K562 (cell line): ENCODE measurements at regions not wholly inside any gene's neighbourhood (a gene's known extent, or its start where the extent isn't known, plus 50 kb on each side); places are given as distances from the start of the nearest gene placed in this dataset.

Experiments
- ATAC-seq: fragments of 200-7000 bp; cut with Tn5 transposase; 3 replicates; pipeline ENCODE4 v1.9.1; 2020; ENCODE audit warnings: moderate library complexity
- BruUV-seq: library from RNA; stranded (reverse); fragments of 400-500 nt; replicated peaks from 2 replicates; lab custom pipeline; 2021; lab: Mats Ljungman, UMichigan
- CTCF ChIA-PET: fragments of 300-600 bp; formaldehyde crosslinking; extraction: SDS; loops from one replicate; lab custom pipeline; 2021; ENCODE audit warnings: low intra/inter-chr PET ratio; lab: Yijun Ruan, JAX
- POLR2A ChIA-PET: fragments of 300-600, 350-650 bp; sonication (Branson Sonifier 250); formaldehyde crosslinking; extraction: SDS; loops from one replicate; lab custom pipeline; 2021; ENCODE audit warnings: antibody characterized with exemption, inconsistent platforms; lab: Yijun Ruan, JAX
- DNase-seq, 4 experiments: peaks; one replicate each; pipeline versions ENCODE4 v3.0.0 to v3.0.0-alpha.2; 2011 to 2018; ENCODE audit warnings: low spot score in 3 of 4, mixed read lengths in 3 of 4; ENCODE audit errors: extremely low read depth in 1 of 4
- FAIRE-seq: peaks from 2 replicates; lab custom pipeline; 2011; peaks lifted over from hg19 to GRCh38; lab: Jason Lieb, UNC
- H2AFZ ChIP-seq: 2 replicates; pipeline ENCODE4 v1.6.0; 2011; ENCODE audit warnings: low read depth, low read length, control low read depth, inconsistent platforms
- H3K27ac ChIP-seq: fragments of 200-600 bp; 3 replicates; pipeline ENCODE4 v1.8.0; 2011; ENCODE audit warnings: low read depth, mild to moderate bottlenecking, control low read depth, inconsistent platforms, low read length, moderate library complexity, mixed read lengths; ENCODE audit errors: extremely low read depth
- H3K27me3 ChIP-seq, 2 experiments: fragments of 300-600 bp in 1 of 2; 2 replicates in 1 of 2; 3 replicates in 1 of 2; pipeline versions ENCODE4 v1.6.0 to v1.8.0; 2011; ENCODE audit warnings: inconsistent platforms in 2 of 2, low read length in 2 of 2, mild to moderate bottlenecking in 1 of 2, mixed read lengths in 1 of 2, moderate library complexity in 1 of 2; ENCODE audit not compliant: control insufficient read depth in 2 of 2, insufficient read depth in 2 of 2
- H3K36me3 ChIP-seq: fragments of 300-600 bp; 3 replicates; pipeline ENCODE4 v1.8.0; 2011; ENCODE audit warnings: mild to moderate bottlenecking, low read length, inconsistent platforms; ENCODE audit not compliant: control insufficient read depth, insufficient read depth
- H3K4me1 ChIP-seq, 2 experiments: fragments of 200-600 bp in 1 of 2; replicated peaks in 1 of 2; 2 replicates in 1 of 2; 3 replicates in 1 of 2; pipeline versions ENCODE4 v1.5.1 to v1.8.0; 2011; ENCODE audit warnings: inconsistent platforms in 2 of 2, low read length in 2 of 2, mild to moderate bottlenecking in 1 of 2, mixed read lengths in 1 of 2, moderate library complexity in 1 of 2; ENCODE audit not compliant: control insufficient read depth in 2 of 2, insufficient read depth in 2 of 2
- H3K4me2 ChIP-seq: 2 replicates; pipeline ENCODE4 v1.6.1; 2011; ENCODE audit warnings: low read length, control low read depth, inconsistent platforms, mixed read lengths; ENCODE audit not compliant: insufficient read depth
- H3K4me3 ChIP-seq: fragments of 200-600 bp; sonication (generic), shearing (Covaris generic); 2 replicates; pipeline ENCODE4 v1.5.1; 2016; ENCODE audit warnings: control low read depth, inconsistent platforms
- H3K79me2 ChIP-seq: fragments of 200-600 bp; 3 replicates; pipeline ENCODE4 v1.8.0; 2011; ENCODE audit warnings: low read length, inconsistent platforms; ENCODE audit not compliant: control insufficient read depth, insufficient read depth
- H3K9ac ChIP-seq, 2 experiments: 2 replicates each; pipeline versions ENCODE4 v1.6.0 to v1.6.1; 2011; ENCODE audit warnings: low read depth in 2 of 2, low read length in 2 of 2, control low read depth in 1 of 2, inconsistent platforms in 1 of 2, mild to moderate bottlenecking in 1 of 2, mixed read lengths in 1 of 2; ENCODE audit not compliant: insufficient read depth in 1 of 2
- H3K9me1 ChIP-seq: one replicate; pipeline ENCODE4 v1.6.0; 2011; ENCODE audit warnings: inconsistent platforms, mild to moderate bottlenecking, low read length, moderate library complexity; ENCODE audit not compliant: control insufficient read depth, insufficient read depth
- H3K9me3 ChIP-seq: replicated peaks from 2 replicates; pipeline ENCODE4 v1.5.1; 2011; ENCODE audit warnings: low read depth, low read length, inconsistent platforms; ENCODE audit not compliant: control insufficient read depth, insufficient read depth
- H4K20me1 ChIP-seq: replicated peaks from 2 replicates; pipeline ENCODE4 v1.6.1; 2011; ENCODE audit warnings: low read length, inconsistent platforms, mixed read lengths; ENCODE audit not compliant: control insufficient read depth, insufficient read depth
- CBX5 ChIP-seq: IDR thresholded peaks from 2 replicates; pipeline ENCODE4 v1.6.1; 2014; ENCODE audit warnings: low read depth, borderline replicate concordance
- DMBX1 ChIP-seq: fragments of 250-450 bp; sonication (Bioruptor Pico); IDR thresholded peaks from 2 replicates; pipeline ENCODE4 v1.8.0; 2022; ENCODE audit warnings: inconsistent platforms, mild to moderate bottlenecking, moderate library complexity, borderline replicate concordance
- HOXB6 ChIP-seq: fragments of 250-450 bp; sonication (Bioruptor Pico); IDR thresholded peaks from 2 replicates; pipeline ENCODE4 v1.5.1; 2022; ENCODE audit warnings: mild to moderate bottlenecking, borderline replicate concordance
- TAF1 ChIP-seq: IDR thresholded peaks from 2 replicates; pipeline ENCODE4 v1.6.1; 2011; ENCODE audit warnings: mild to moderate bottlenecking, low read length, moderate library complexity; ENCODE audit not compliant: insufficient read depth, control insufficient read depth, severe bottlenecking; ENCODE audit errors: extremely low read depth
- THRAP3 ChIP-seq: fragments of 450-650 bp; IDR thresholded peaks from 2 replicates; pipeline ENCODE4 v1.6.1; 2016; ENCODE audit warnings: mild to moderate bottlenecking, inconsistent platforms, borderline replicate concordance
- ZNF583 ChIP-seq: fragments of 250-450 bp; sonication (Bioruptor Pico); IDR thresholded peaks from 2 replicates; pipeline ENCODE4 v1.4.0; 2020
- WGBS: fragments of 100-300 bp; shearing (Covaris generic); methylation state at CpG from one replicate; pipeline ENCODE4 v1.1.6; 2016; ENCODE audit warnings: low coverage, mixed read lengths; ENCODE audit not compliant: insufficient coverage; ENCODE audit errors: missing lambda C conversion rate; 5-methylcytosine and 5-hydroxymethylcytosine counted together
- in situ Hi-C: fragments of 300-500 bp; cut with MboI; formaldehyde crosslinking; loops from 4 replicates; pipeline ENCODE4 v1.15.0; 2018; ENCODE audit warnings: inconsistent platforms, mixed read lengths
- intact Hi-C: fragments of 100-400 bp; cut with micrococcal nuclease; formaldehyde crosslinking; loops from 2 replicates; pipeline ENCODE4 v1.14.2; 2022
- TF ChIP-seq, protein P1 (sequence below): fragments of 450-650 bp; conservative IDR thresholded peaks from 2 replicates; pipeline ENCODE4 v1.6.1; 2016; ENCODE audit warnings: missing genetic modification characterization, low read depth, mild to moderate bottlenecking, control low read depth, missing compliant biosample characterization

DNA sequence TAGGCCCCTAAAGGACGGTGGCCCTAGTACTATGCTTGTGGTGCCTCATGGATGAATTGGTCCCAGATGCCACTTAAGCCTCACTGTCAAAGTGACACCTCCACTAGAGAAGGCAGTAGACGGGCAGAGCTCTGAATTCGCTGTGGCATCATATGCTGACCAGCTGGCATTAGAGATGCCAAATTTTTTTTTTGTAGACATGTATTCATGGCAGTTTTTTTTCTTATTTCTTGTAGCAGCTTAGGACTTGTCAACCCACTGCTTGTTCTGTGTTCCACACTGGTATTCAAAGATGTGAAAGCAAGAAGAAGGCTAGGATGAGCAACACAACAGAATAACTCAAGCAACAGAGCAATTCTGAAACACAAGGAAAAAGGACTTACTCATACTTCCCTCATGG is 212.5 kb downstream of the DLEU7 start (continued):
- TF ChIP-seq, protein P1, sequence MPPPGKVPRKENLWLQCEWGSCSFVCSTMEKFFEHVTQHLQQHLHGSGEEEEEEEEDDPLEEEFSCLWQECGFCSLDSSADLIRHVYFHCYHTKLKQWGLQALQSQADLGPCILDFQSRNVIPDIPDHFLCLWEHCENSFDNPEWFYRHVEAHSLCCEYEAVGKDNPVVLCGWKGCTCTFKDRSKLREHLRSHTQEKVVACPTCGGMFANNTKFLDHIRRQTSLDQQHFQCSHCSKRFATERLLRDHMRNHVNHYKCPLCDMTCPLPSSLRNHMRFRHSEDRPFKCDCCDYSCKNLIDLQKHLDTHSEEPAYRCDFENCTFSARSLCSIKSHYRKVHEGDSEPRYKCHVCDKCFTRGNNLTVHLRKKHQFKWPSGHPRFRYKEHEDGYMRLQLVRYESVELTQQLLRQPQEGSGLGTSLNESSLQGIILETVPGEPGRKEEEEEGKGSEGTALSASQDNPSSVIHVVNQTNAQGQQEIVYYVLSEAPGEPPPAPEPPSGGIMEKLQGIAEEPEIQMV (tag): no peak
- TF ChIP-seq HOXB6: no peak
- no peak for TF ChIP-seq ZNF583

- POLR2A ChIA-PET: interaction anchor here (0.6 to 1.3 kb wide), 3 partner anchors 41 to 345 kb away, joined by 3 read pairs; no protein-coding TSS in a partner anchor
- H3K79me2 ChIP-seq: no peaks in the 10 kb centered on the region
- H3K27ac ChIP-seq: no peak overlapping the region
- in situ Hi-C loops: no loop called here
- CTCF ChIA-PET: no interaction called here
- H4K20me1 ChIP-seq: no peaks in the 10 kb centered on the region
- no peak overlapping the region for H2AFZ ChIP-seq
- H3K36me3 ChIP-seq: no peaks in the 10 kb centered on the region
- intact Hi-C loops: no loop called here
- no peaks in the 10 kb centered on the region for H3K27me3 ChIP-seq
- DNase-seq (no peak), FAIRE-seq (no peak), ATAC-seq (no peak)
- WGBS: 22% methylated on average over 3 of the region's 3 CpGs
- no peak overlapping the region for H3K4me3 ChIP-seq
- H3K9ac ChIP-seq: no peak overlapping the region
- H3K4me1 ChIP-seq: no peaks in the 10 kb centered on the region
- H3K9me1 ChIP-seq: no peaks in the 10 kb centered on the region
- no peaks in the 10 kb centered on the region for H3K9me3 ChIP-seq
- H3K4me2 ChIP-seq: no peak overlapping the region
- TF ChIP-seq DMBX1 (CRISPR knock-in tag) (no peak), CBX5 (no peak), TAF1 (no peak), THRAP3 (no peak)
- no TSS peak for BruUV-seq
Observed at GRCh38 chr13:50634339-50634738, 209.2 kb downstream of the DLEU7 start.
